Keratinocyte (primary cell): ENCODE measurements at regions not wholly inside any gene's neighbourhood (a gene's known extent, or its start where the extent isn't known, plus 50 kb on each side); places are given as distances from the start of the nearest gene placed in this dataset.

Experiments
- CTCF ChIP-seq, 3 experiments: IDR thresholded peaks in 1 of 3; conservative IDR thresholded peaks in 1 of 3; optimal IDR thresholded peaks in 1 of 3; 2 replicates in 2 of 3; 3 replicates in 1 of 3; pipeline versions ENCODE3 to v1.5.1; 2011; ENCODE audit warnings: low read length in 3 of 3, mild to moderate bottlenecking in 3 of 3, moderate library complexity in 2 of 3, control low read depth in 1 of 3, inconsistent platforms in 1 of 3; ENCODE audit not compliant: insufficient read depth in 2 of 3; ENCODE audit errors: extremely low read depth in 1 of 3
- EZH2 ChIP-seq: IDR thresholded peaks from one replicate; pipeline ENCODE4 v1.6.1; 2012; ENCODE audit warnings: inconsistent platforms, mild to moderate bottlenecking, low read length, moderate library complexity

- TF ChIP-seq EZH2 (no peak), CTCF (optimal IDR thresholded peaks at IDR 0.05 in 1 of 3, IDR thresholded peaks at IDR 0.05 in 1 of 3, conservative IDR thresholded peaks at IDR 0.05 in 1 of 3; ENCODE audit: extremely low read depth in 1 of 3, insufficient read depth in 2 of 3, low read length in 3 of 3) (no peak)
Measured at GRCh38 chr1:163672976-163673758, 351.4 kb downstream of the NUF2 start.
